Calu3 (cell line): ENCODE measurements at regions not wholly inside any gene's neighbourhood (a gene's known extent, or its start where the extent isn't known, plus 50 kb on each side); places are given as distances from the start of the nearest gene placed in this dataset.
"Not testable (repeated sequence)": the region's sequence is repeated elsewhere in the genome, so short reads cannot be mapped to it uniquely, and the experiment has no call there.

Experiments
- BruUV-seq: library from RNA; stranded (reverse); fragments of 400-500 nt; replicated peaks from 2 replicates; lab custom pipeline; 2021; lab: Mats Ljungman, UMichigan
- CTCF ChIA-PET: fragments of 300-600 bp; sonication (Branson Sonifier 250); formaldehyde crosslinking; loops from one replicate; lab custom pipeline; 2022; ENCODE audit warnings: antibody characterized with exemption; lab: Charles Lee
- DNase-seq: peaks from one replicate; pipeline ENCODE4 v3.0.0; 2022
- H3K27ac Mint-ChIP-seq: one replicate; pipeline ENCODE4 v1.8.0; 2022; ENCODE audit warnings: mixed read lengths; ENCODE audit not compliant: unreplicated experiment
- H3K27me3 Mint-ChIP-seq: one replicate; pipeline ENCODE4 v1.8.0; 2022; ENCODE audit warnings: mixed read lengths; ENCODE audit not compliant: unreplicated experiment
- H3K36me3 Mint-ChIP-seq: one replicate; pipeline ENCODE4 v1.8.0; 2022; ENCODE audit warnings: mild to moderate bottlenecking, moderate library complexity, mixed read lengths; ENCODE audit not compliant: insufficient read depth, unreplicated experiment
- H3K4me1 Mint-ChIP-seq: one replicate; pipeline ENCODE4 v1.8.0; 2022; ENCODE audit warnings: mild to moderate bottlenecking, low read depth, mixed read lengths; ENCODE audit not compliant: unreplicated experiment
- H3K4me3 Mint-ChIP-seq: one replicate; pipeline ENCODE4 v1.8.0; 2022; ENCODE audit warnings: mild to moderate bottlenecking, low read depth, moderate library complexity, mixed read lengths; ENCODE audit not compliant: unreplicated experiment
- H3K9me3 Mint-ChIP-seq: one replicate; pipeline ENCODE4 v1.8.0; 2022; ENCODE audit warnings: low read depth, mixed read lengths; ENCODE audit not compliant: unreplicated experiment
- CTCF ChIP-seq: fragments of 200-600 bp; IDR thresholded peaks from one replicate; pipeline ENCODE4 v1.8.0; 2022; ENCODE audit warnings: antibody characterized with exemption; ENCODE audit not compliant: unreplicated experiment
- intact Hi-C: fragments of 100-400 bp; cut with micrococcal nuclease; formaldehyde crosslinking; loops from one replicate; pipeline ENCODE4 v1.10.0; 2022; ENCODE audit not compliant: unreplicated experiment

GRCh38 chr2:51918113-51918512 lies 886.2 kb upstream of the NRXN1 start:
- CTCF ChIA-PET = no interaction called here
- no peaks in the 10 kb centered on the region for H3K4me1 Mint-ChIP-seq
- H3K27ac Mint-ChIP-seq = no peak overlapping the region
- no peak for TF ChIP-seq CTCF
- peaks cover 18% of the 10 kb centered on the region for H3K9me3 Mint-ChIP-seq
- H3K36me3 Mint-ChIP-seq = no peaks in the 10 kb centered on the region
- no peak for DNase-seq
- no peaks in the 10 kb centered on the region for H3K27me3 Mint-ChIP-seq
- no peak overlapping the region for H3K4me3 Mint-ChIP-seq
- no TSS peak for BruUV-seq
- intact Hi-C loops = no loop called here

GRCh38 chr2:51903728-51904127 lies 871.8 kb upstream of the NRXN1 start:
- H3K9me3 Mint-ChIP-seq = peaks cover 7% of the 10 kb centered on the region
- H3K27me3 Mint-ChIP-seq = no peaks in the 10 kb centered on the region
- H3K4me1 Mint-ChIP-seq = no peaks in the 10 kb centered on the region
- intact Hi-C loops = no loop called here
- TF ChIP-seq CTCF = no peak
- no peak overlapping the region for H3K4me3 Mint-ChIP-seq
- no peaks in the 10 kb centered on the region for H3K36me3 Mint-ChIP-seq
- H3K27ac Mint-ChIP-seq = no peak overlapping the region
- CTCF ChIA-PET = no interaction called here
- no peak for DNase-seq
- no TSS peak for BruUV-seq

GRCh38 chr2:51899643-51900042 lies 867.7 kb upstream of the NRXN1 start:
- Mint-ChIP-seq H3K27ac (no peak overlapping the region), H3K4me3 (no peak overlapping the region), H3K27me3 (no peaks in the 10 kb centered on the region), H3K4me1 (no peaks in the 10 kb centered on the region), H3K9me3 (peaks cover 4% of the 10 kb centered on the region), H3K36me3 (no peaks in the 10 kb centered on the region)
- intact Hi-C loops = no loop called here
- CTCF ChIA-PET = no interaction called here
- no peak for DNase-seq
- BruUV-seq = no TSS peak
- TF ChIP-seq CTCF = no peak

GRCh38 chr2:51894584-51894983 lies 862.7 kb upstream of the NRXN1 start:
- H3K27me3 Mint-ChIP-seq, DNase-seq, H3K36me3 Mint-ChIP-seq, BruUV-seq, H3K4me3 Mint-ChIP-seq, intact Hi-C loops, H3K27ac Mint-ChIP-seq, H3K4me1 Mint-ChIP-seq, H3K9me3 Mint-ChIP-seq, CTCF ChIA-PET: not testable (repeated sequence)

GRCh38 chr2:51888120-51888519 lies 856.2 kb upstream of the NRXN1 start:
- CTCF ChIA-PET = no interaction called here
- TF ChIP-seq CTCF = no peak
- no peaks in the 10 kb centered on the region for H3K27me3 Mint-ChIP-seq
- no peaks in the 10 kb centered on the region for H3K4me1 Mint-ChIP-seq
- no peak overlapping the region for H3K27ac Mint-ChIP-seq
- DNase-seq = no peak
- H3K4me3 Mint-ChIP-seq = no peak overlapping the region
- no TSS peak for BruUV-seq
- H3K9me3 Mint-ChIP-seq = peaks cover 14% of the 10 kb centered on the region
- H3K36me3 Mint-ChIP-seq = no peaks in the 10 kb centered on the region
- intact Hi-C loops = no loop called here
